Ovary (tissue), 7 donors: ENCODE measurements at regions not wholly inside any gene's neighbourhood (a gene's known extent, or its start where the extent isn't known, plus 50 kb on each side); places are given as distances from the start of the nearest gene placed in this dataset.
"Not testable (repeated sequence)": the region's sequence is repeated elsewhere in the genome, so short reads cannot be mapped to it uniquely, and the experiment has no call there.

Experiments
- DNase-seq, 5 donors: peaks; one replicate each; pipeline ENCODE4 v3.0.0-alpha.2; 2019 to 2020
- H3K27ac ChIP-seq, 2 donors: fragments of 200-600 bp; one replicate each; pipeline versions ENCODE4 v1.5.1 to v1.8.0; 2019 to 2022
- H3K27me3 ChIP-seq: fragments of 200-600 bp; one replicate; pipeline ENCODE4 v1.8.0; 2022
- H3K36me3 ChIP-seq: fragments of 200-600 bp; sonication (generic); one replicate; pipeline ENCODE4 v1.5.1; 2019
- H3K4me1 ChIP-seq: one replicate; pipeline ENCODE4 v1.8.1; 2013; ENCODE audit warnings: mild to moderate bottlenecking, moderate library complexity; ENCODE audit not compliant: insufficient read depth
- H3K4me3 ChIP-seq: fragments of 200-600 bp; sonication (generic); one replicate; pipeline ENCODE4 v1.5.1; 2017
- H3K9me3 ChIP-seq, 2 donors: fragments of 200-600 bp in 1 of 2; sonication (generic) in 1 of 2; one replicate each; pipeline versions ENCODE4 v1.5.1 to v1.8.1; 2013 to 2019; ENCODE audit warnings: mild to moderate bottlenecking in 1 of 2, moderate library complexity in 1 of 2
- CTCF ChIP-seq, 3 donors: fragments of 450-650 bp in 2 of 3; fragments of 200-600 bp in 1 of 3; IDR thresholded peaks; one replicate each; pipeline versions ENCODE4 v1.5.1 to v1.8.0; 2016 to 2022; ENCODE audit warnings: antibody characterized with exemption in 3 of 3, mild to moderate bottlenecking in 1 of 3
- EP300 ChIP-seq: sonication (generic); formaldehyde crosslinking; IDR thresholded peaks from one replicate; pipeline ENCODE4 v1.6.1; 2017; ENCODE audit warnings: antibody characterized with exemption
- POLR2A ChIP-seq: fragments of 450-650 bp; IDR thresholded peaks from one replicate; pipeline ENCODE4 v1.6.1; 2017; ENCODE audit warnings: antibody characterized with exemption, mild to moderate bottlenecking, moderate library complexity
- WGBS, 3 donors: extraction: QIAGEN DNeasy Blood & Tissue Kit in 1 of 3; methylation state at CpG; one replicate each; pipeline versions ENCODE4 v1.1.5 to v1.1.7; 2013 to 2017; 5-methylcytosine and 5-hydroxymethylcytosine counted together
- intact Hi-C, 4 donors: fragments of 100-400 bp; cut with DNase I; formaldehyde crosslinking; loops; one replicate each; pipeline versions ENCODE4 v1.11.0 to v1.15.1; 2022 to 2023
- donor health status: DM: no; HTN: no; CAD: no; lungs with moderate emphysema.
- donor health status: DM: no; HTN: no; CAD: no.
- donor health status: Bipolar disorder and iron deficiency.
- donor health status: DM: no; HTN: no; CAD: no.
- donor health status: DM: yes; HTN: yes; CAD: no.

- intact Hi-C loops: no loop called here
- no peaks in the 10 kb centered on the region for H3K4me1 ChIP-seq
- no peaks in the 10 kb centered on the region for H3K9me3 ChIP-seq
- no peak overlapping the region for H3K4me3 ChIP-seq
- DNase-seq: no peak
- 89 to 93% (median 92%) methylated on average over 6 of the region's 6 CpGs for WGBS, 3 donors
- no peaks in the 10 kb centered on the region for H3K27me3 ChIP-seq
- H3K36me3 ChIP-seq: no peaks in the 10 kb centered on the region
- TF ChIP-seq POLR2A (no peak), EP300 (no peak), CTCF (IDR thresholded peaks at IDR 0.05) (no peak)
- no peak overlapping the region for H3K27ac ChIP-seq
These were observed 130.3 kb downstream of the ADCYAP1 start for GRCh38 chr18:1034971-1035370.

DNA sequence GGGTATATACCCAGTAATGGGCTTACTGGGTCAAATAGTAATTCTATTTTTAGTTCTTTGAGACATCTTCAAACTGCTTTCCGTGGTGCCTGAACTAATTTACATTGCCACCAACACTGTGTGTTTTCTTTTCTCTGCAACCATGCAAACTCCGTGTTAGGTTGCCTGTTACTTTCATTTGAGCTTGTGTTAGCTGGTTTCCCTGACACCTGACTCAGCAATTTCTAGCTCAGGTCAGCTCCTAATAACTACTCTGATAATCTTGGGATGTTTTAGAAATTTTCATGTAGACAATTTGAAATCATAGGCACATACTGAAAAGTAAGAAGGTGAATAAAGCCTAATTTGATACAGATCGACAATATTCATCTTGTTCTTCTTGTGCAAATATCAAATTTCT, 132.3 kb downstream of the ADCYAP1 start:
- Histone ChIP-seq H3K27ac (no peak overlapping the region), H3K36me3 (no peaks in the 10 kb centered on the region), H3K9me3 (no peaks in the 10 kb centered on the region), H3K4me3 (no peak overlapping the region), H3K27me3 (no peaks in the 10 kb centered on the region), H3K4me1 (no peaks in the 10 kb centered on the region)
- TF ChIP-seq POLR2A (no peak), EP300 (no peak), CTCF (IDR thresholded peaks at IDR 0.05) (no peak)
- 61 to 69% (median 66%) methylated on average over 3 of the region's 3 CpGs for WGBS, 3 donors
- intact Hi-C loops: no loop called here
- DNase-seq: no peak

- H3K4me1 ChIP-seq: no peaks in the 10 kb centered on the region
- no peaks in the 10 kb centered on the region for H3K9me3 ChIP-seq
- DNase-seq: no peak
- H3K27ac ChIP-seq: no peak overlapping the region
- H3K36me3 ChIP-seq: no peaks in the 10 kb centered on the region
- WGBS, 3 donors: 20 to 30% (median 28%) methylated on average over 2 of the region's 2 CpGs
- TF ChIP-seq EP300 (no peak), CTCF (IDR thresholded peaks at IDR 0.05) (no peak), POLR2A (no peak)
- intact Hi-C loops: no loop called here
- H3K4me3 ChIP-seq: no peak overlapping the region
- no peaks in the 10 kb centered on the region for H3K27me3 ChIP-seq
These were observed 133.1 kb downstream of the ADCYAP1 start for GRCh38 chr18:1037776-1038175.

DNA sequence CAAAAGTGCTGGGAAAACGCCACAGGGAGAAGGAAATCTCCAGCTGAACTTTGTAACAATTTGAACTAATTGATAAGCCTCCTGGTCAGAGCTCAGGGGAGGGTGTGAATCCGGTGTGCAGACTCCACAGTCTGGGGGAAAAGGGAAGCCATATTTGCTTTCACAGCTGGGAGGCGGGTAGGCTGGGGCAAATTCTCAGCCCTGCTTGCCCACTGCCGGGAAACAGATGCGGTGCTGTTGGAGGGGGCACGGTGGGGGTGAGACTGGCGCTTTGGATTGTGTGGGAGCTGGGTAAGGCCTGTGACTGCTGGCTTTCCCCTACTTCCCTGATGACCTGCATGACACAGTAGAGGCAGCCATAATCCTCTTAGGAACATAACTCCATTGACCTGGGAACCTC, 134.8 kb downstream of the ADCYAP1 start:
- 87 to 95% (median 87%) methylated on average over 7 of the region's 7 CpGs for WGBS, 3 donors
- DNase-seq: no peak
- H3K36me3 ChIP-seq: no peaks in the 10 kb centered on the region
- no peaks in the 10 kb centered on the region for H3K4me1 ChIP-seq
- intact Hi-C loops: no loop called here
- TF ChIP-seq EP300 (no peak), POLR2A (no peak), CTCF (IDR thresholded peaks at IDR 0.05) (no peak)
- H3K9me3 ChIP-seq: no peaks in the 10 kb centered on the region
- no peaks in the 10 kb centered on the region for H3K27me3 ChIP-seq
- no peak overlapping the region for H3K27ac ChIP-seq
- H3K4me3 ChIP-seq: no peak overlapping the region

DNA sequence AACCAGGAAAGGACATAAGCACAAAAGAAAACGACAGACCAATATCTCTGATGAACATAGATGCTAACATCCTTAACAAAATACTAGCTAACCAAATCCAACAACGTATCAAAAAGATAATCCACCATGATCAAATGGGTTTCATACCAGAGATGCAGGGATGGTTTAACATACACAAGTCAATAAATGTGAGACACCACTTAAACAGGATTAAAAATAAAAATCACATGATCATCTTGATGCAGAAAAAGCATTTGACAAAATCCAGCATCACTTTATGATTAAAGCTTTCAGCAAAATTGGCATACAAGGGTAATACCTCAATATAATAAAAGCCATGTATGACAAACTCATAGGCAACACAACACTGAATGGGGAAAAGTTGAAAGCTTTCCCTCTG, 138.4 kb downstream of the ADCYAP1 start:
- intact Hi-C loops, DNase-seq, H3K27ac ChIP-seq, H3K27me3 ChIP-seq, H3K4me3 ChIP-seq, H3K36me3 ChIP-seq, H3K4me1 ChIP-seq, H3K9me3 ChIP-seq: not testable (repeated sequence)
- WGBS, 3 donors: 44 to 89% (median 65%) methylated on average over 2 of the region's 2 CpGs
